PC-3 (cell line): ENCODE measurements at regions not wholly inside any gene's neighbourhood (a gene's known extent, or its start where the extent isn't known, plus 50 kb on each side); places are given as distances from the start of the nearest gene placed in this dataset.

ENCODE experiments used
- EZH2 ChIP-seq: fragments of 300-600 bp; sonication (generic); IDR thresholded peaks from one replicate; pipeline ENCODE4 v1.6.1; 2017; ENCODE audit warnings: antibody characterized with exemption, mild to moderate bottlenecking, low read length; ENCODE audit not compliant: unreplicated experiment
- EZH2phosphoT487 ChIP-seq: fragments of 300-600 bp; sonication (generic); IDR thresholded peaks from 2 replicates; pipeline ENCODE4 v1.6.1; 2018; ENCODE audit warnings: mild to moderate bottlenecking, antibody characterized with exemption, low read length, borderline replicate concordance
- TF ChIP-seq, protein P1 (sequence below): fragments of 300-600 bp; sonication (generic); conservative IDR thresholded peaks from 2 replicates; pipeline ENCODE4 v1.5.1; 2017; ENCODE audit warnings: antibody characterized with exemption, low read depth, mild to moderate bottlenecking, low read length

DNA sequence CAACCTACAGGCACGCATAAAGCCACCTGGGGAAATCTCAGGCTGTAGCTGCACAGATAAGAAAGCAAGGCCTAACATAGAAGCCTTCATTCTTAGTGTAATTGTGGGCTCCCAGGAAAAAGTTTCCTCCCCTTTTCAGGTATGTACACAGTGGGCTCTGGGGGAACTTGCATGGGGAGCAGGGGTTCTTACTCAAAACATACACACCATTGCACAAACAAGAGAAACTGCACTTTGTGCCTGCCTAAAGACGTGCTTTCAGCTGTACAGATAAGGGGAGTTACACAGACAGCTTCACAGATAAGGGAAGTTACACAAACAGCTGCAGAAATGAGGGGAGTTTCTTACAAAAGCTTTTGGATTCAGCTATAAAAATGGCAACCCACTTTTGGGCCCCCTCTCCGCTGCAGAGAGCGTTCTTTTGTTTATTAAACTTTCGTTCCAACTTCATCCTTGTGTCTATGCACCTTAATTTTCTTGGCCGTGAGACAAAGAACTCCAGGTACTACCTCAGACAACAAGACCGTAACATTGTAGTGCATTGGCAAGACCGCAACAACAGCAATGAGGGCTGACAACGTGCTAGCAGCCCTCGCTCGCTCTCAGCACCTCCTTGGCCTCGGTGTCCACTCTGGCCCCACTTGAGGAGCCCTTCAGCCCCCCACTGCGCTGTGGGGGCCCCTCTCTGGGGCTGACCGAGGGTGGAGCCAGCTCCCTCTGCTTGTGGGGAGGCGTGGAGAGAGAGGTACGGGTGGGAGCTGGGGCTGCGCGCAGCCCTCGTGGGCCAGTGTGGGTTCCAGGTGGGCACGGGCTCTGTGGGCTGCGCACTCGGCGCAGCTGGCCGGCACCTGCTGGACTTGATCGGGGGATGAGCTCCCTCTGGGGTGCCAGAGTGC, 317.5 kb downstream of the RAPGEF2 start:
- TF ChIP-seq EZH2 (no peak), EZH2phosphoT487 (no peak)
- TF ChIP-seq, protein P1, sequence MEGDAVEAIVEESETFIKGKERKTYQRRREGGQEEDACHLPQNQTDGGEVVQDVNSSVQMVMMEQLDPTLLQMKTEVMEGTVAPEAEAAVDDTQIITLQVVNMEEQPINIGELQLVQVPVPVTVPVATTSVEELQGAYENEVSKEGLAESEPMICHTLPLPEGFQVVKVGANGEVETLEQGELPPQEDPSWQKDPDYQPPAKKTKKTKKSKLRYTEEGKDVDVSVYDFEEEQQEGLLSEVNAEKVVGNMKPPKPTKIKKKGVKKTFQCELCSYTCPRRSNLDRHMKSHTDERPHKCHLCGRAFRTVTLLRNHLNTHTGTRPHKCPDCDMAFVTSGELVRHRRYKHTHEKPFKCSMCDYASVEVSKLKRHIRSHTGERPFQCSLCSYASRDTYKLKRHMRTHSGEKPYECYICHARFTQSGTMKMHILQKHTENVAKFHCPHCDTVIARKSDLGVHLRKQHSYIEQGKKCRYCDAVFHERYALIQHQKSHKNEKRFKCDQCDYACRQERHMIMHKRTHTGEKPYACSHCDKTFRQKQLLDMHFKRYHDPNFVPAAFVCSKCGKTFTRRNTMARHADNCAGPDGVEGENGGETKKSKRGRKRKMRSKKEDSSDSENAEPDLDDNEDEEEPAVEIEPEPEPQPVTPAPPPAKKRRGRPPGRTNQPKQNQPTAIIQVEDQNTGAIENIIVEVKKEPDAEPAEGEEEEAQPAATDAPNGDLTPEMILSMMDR = no peak
